IMR-90 (cell line): ENCODE measurements at regions not wholly inside any gene's neighbourhood (a gene's known extent, or its start where the extent isn't known, plus 50 kb on each side); places are given as distances from the start of the nearest gene placed in this dataset.

Experiments
- ATAC-seq: fragments of 200-7000 bp; cut with Tn5 transposase; 2 replicates; pipeline ENCODE4 v1.9.1; 2020; ENCODE audit warnings: low read depth, mild to moderate bottlenecking, moderate library complexity
- BruUV-seq: library from RNA; stranded (reverse); fragments of 400-500 nt; replicated peaks from 2 replicates; lab custom pipeline; 2021; lab: Mats Ljungman, UMichigan
- CTCF ChIA-PET: fragments of 300-600 bp; formaldehyde crosslinking; extraction: SDS; loops from one replicate; lab custom pipeline; 2021; ENCODE audit warnings: antibody characterized with exemption; lab: Yijun Ruan, JAX
- POLR2A ChIA-PET: fragments of 300-600 bp; sonication (Branson Sonifier 250); formaldehyde crosslinking; loops from one replicate; lab custom pipeline; 2022; ENCODE audit warnings: antibody characterized with exemption; ENCODE audit not compliant: unreplicated experiment; lab: Charles Lee
- DNase-seq: peaks from one replicate; pipeline ENCODE4 v3.0.0; 2013
- H2AFZ ChIP-seq: replicated peaks from 2 replicates; pipeline ENCODE3; 2013; ENCODE audit warnings: low read length, mild to moderate bottlenecking; ENCODE audit not compliant: poor library complexity
- H2AK5ac ChIP-seq: 2 replicates; pipeline ENCODE4 v1.6.1; 2013; ENCODE audit warnings: low read depth, low read length, inconsistent platforms
- H2AK9ac ChIP-seq: replicated peaks from 2 replicates; pipeline ENCODE3; 2013; ENCODE audit warnings: mild to moderate bottlenecking, low read depth, low read length, moderate library complexity; ENCODE audit not compliant: poor library complexity
- H2BK120ac ChIP-seq: 2 replicates; pipeline ENCODE4 v1.6.1; 2013; ENCODE audit warnings: low read depth, low read length, inconsistent platforms
- H2BK15ac ChIP-seq: 3 replicates; pipeline ENCODE4 v1.6.1; 2013; ENCODE audit warnings: low read depth, low read length, inconsistent platforms
- H2BK20ac ChIP-seq: 2 replicates; pipeline ENCODE4 v1.6.1; 2013; ENCODE audit warnings: low read depth, mild to moderate bottlenecking, inconsistent platforms, low read length, moderate library complexity
- H2BK5ac ChIP-seq: 2 replicates; pipeline ENCODE4 v1.6.1; 2013; ENCODE audit warnings: mild to moderate bottlenecking, low read depth, low read length, inconsistent platforms; ENCODE audit not compliant: poor library complexity, severe bottlenecking
- H3K14ac ChIP-seq: replicated peaks from 2 replicates; pipeline ENCODE4 v1.6.1; 2013; ENCODE audit warnings: low read depth, low read length, inconsistent platforms
- H3K18ac ChIP-seq: 2 replicates; pipeline ENCODE4 v1.6.1; 2013; ENCODE audit warnings: low read depth, low read length, control low read depth
- H3K23ac ChIP-seq: 2 replicates; pipeline ENCODE4 v1.6.1; 2013; ENCODE audit warnings: low read depth, low read length, inconsistent platforms
- H3K27ac ChIP-seq: 2 replicates; pipeline ENCODE4 v1.5.1; 2013; ENCODE audit warnings: mild to moderate bottlenecking, control low read depth, low read length; ENCODE audit not compliant: insufficient read depth
- H3K27me3 ChIP-seq: 2 replicates; pipeline ENCODE4 v1.6.1; 2013; ENCODE audit warnings: low read length; ENCODE audit not compliant: control insufficient read depth, insufficient read depth
- H3K36me3 ChIP-seq: 2 replicates; pipeline ENCODE4 v1.6.1; 2013; ENCODE audit warnings: low read length, mixed read lengths; ENCODE audit not compliant: control insufficient read depth, insufficient read depth
- H3K4ac ChIP-seq: 2 replicates; pipeline ENCODE4 v1.6.1; 2013; ENCODE audit warnings: low read depth, low read length, inconsistent platforms
- H3K4me1 ChIP-seq: 2 replicates; pipeline ENCODE4 v1.6.1; 2013; ENCODE audit warnings: low read length, mixed read lengths; ENCODE audit not compliant: control insufficient read depth, insufficient read depth
- H3K4me2 ChIP-seq: 2 replicates; pipeline ENCODE4 v1.6.1; 2013; ENCODE audit warnings: low read depth, mild to moderate bottlenecking, control low read depth, low read length, moderate library complexity
- H3K4me3 ChIP-seq: 2 replicates; pipeline ENCODE4 v1.5.1; 2013; ENCODE audit warnings: low read depth, mild to moderate bottlenecking, control low read depth, low read length, moderate library complexity; ENCODE audit not compliant: insufficient read depth
- H3K56ac ChIP-seq: 2 replicates; pipeline ENCODE4 v1.6.1; 2013; ENCODE audit warnings: low read length, inconsistent platforms; ENCODE audit not compliant: insufficient read depth; ENCODE audit errors: extremely low read depth
- H3K79me1 ChIP-seq, 2 experiments: 2 replicates each; pipeline ENCODE4 v1.6.1; 2013; ENCODE audit warnings: low read length in 2 of 2, inconsistent platforms in 1 of 2, low read depth in 1 of 2
- H3K9ac ChIP-seq: 2 replicates; pipeline ENCODE4 v1.6.1; 2013; ENCODE audit warnings: low read depth, low read length, control low read depth
- H3K9me1 ChIP-seq: 2 replicates; pipeline ENCODE4 v1.6.1; 2013; ENCODE audit warnings: low read length, inconsistent platforms; ENCODE audit not compliant: insufficient read depth
- H3K9me3 ChIP-seq: 2 replicates; pipeline ENCODE4 v1.6.1; 2013; ENCODE audit warnings: low read length; ENCODE audit not compliant: control insufficient read depth, insufficient read depth
- H4K20me1 ChIP-seq: 2 replicates; pipeline ENCODE4 v1.6.1; 2013; ENCODE audit warnings: low read length, inconsistent platforms; ENCODE audit not compliant: insufficient read depth
- H4K5ac ChIP-seq: 2 replicates; pipeline ENCODE4 v1.6.1; 2013; ENCODE audit warnings: mild to moderate bottlenecking, low read depth, low read length, control low read depth
- H4K8ac ChIP-seq, 2 experiments: 2 replicates each; pipeline ENCODE4 v1.6.1; 2013; ENCODE audit warnings: low read depth in 2 of 2, low read length in 2 of 2, control low read depth in 1 of 2, inconsistent platforms in 1 of 2
- H4K91ac ChIP-seq: 2 replicates; pipeline ENCODE4 v1.6.1; 2013; ENCODE audit warnings: low read depth, low read length, inconsistent platforms; ENCODE audit not compliant: insufficient read depth
- BHLHE40 ChIP-seq: fragments of 150-350 bp; IDR thresholded peaks from 2 replicates; pipeline ENCODE4 v1.6.1; 2016; ENCODE audit warnings: mild to moderate bottlenecking, low read depth, low read length
- CEBPB ChIP-seq: IDR thresholded peaks from 2 replicates; pipeline ENCODE4 v1.6.1; 2012; ENCODE audit warnings: low read depth, low read length, improper control_type of control experiment
- CHD1 ChIP-seq: IDR thresholded peaks from 2 replicates; pipeline ENCODE4 v1.6.1; 2012; ENCODE audit warnings: low read depth, low read length, improper control_type of control experiment
- FOS ChIP-seq: fragments of 150-350 bp; IDR thresholded peaks from 2 replicates; pipeline ENCODE4 v1.6.1; 2016; ENCODE audit warnings: low read depth, low read length
- MAFK ChIP-seq: IDR thresholded peaks from 2 replicates; pipeline ENCODE4 v1.6.1; 2012; ENCODE audit warnings: low read depth, low read length, improper control_type of control experiment
- MAZ ChIP-seq: IDR thresholded peaks from 2 replicates; pipeline ENCODE4 v1.6.1; 2012; ENCODE audit warnings: low read depth, mild to moderate bottlenecking, low read length, improper control_type of control experiment, moderate library complexity, borderline replicate concordance
- MXI1 ChIP-seq: IDR thresholded peaks from 2 replicates; pipeline ENCODE4 v1.6.1; 2012; ENCODE audit warnings: low read depth, mild to moderate bottlenecking, low read length, moderate library complexity, borderline replicate concordance
- NFE2L2 ChIP-seq: fragments of 150-350 bp; IDR thresholded peaks from 2 replicates; pipeline ENCODE4 v1.6.1; 2016; ENCODE audit warnings: low read depth, mild to moderate bottlenecking, low read length
- POLR2A ChIP-seq: IDR thresholded peaks from 2 replicates; pipeline ENCODE4 v1.6.1; 2012; ENCODE audit warnings: mild to moderate bottlenecking, low read depth, low read length
- RAD21 ChIP-seq: IDR thresholded peaks from 2 replicates; pipeline ENCODE4 v1.6.1; 2012; ENCODE audit warnings: low read length, improper control_type of control experiment
- RCOR1 ChIP-seq: IDR thresholded peaks from 2 replicates; pipeline ENCODE4 v1.6.1; 2012; ENCODE audit warnings: mild to moderate bottlenecking, low read length, improper control_type of control experiment; ENCODE audit not compliant: insufficient replicate concordance
- RFX5 ChIP-seq: IDR thresholded peaks from 2 replicates; pipeline ENCODE4 v1.8.0; 2012; ENCODE audit warnings: low read depth, mild to moderate bottlenecking, low read length, moderate library complexity
- SMC3 ChIP-seq: fragments of 150-350 bp; IDR thresholded peaks from 2 replicates; pipeline ENCODE4 v1.6.1; 2016; ENCODE audit warnings: low read depth, mild to moderate bottlenecking, antibody characterized with exemption, low read length, moderate library complexity
- USF2 ChIP-seq: fragments of 150-350 bp; IDR thresholded peaks from 2 replicates; pipeline ENCODE4 v1.6.1; 2017; ENCODE audit warnings: mild to moderate bottlenecking, antibody characterized with exemption, low read length, low read depth
- WGBS, 2 experiments: methylation state at CpG; one replicate each; pipeline versions ENCODE4 v1.1.5 to v1.1.7; 2013; ENCODE audit warnings: missing lambda C conversion rate in 2 of 2; ENCODE audit not compliant: insufficient read length in 1 of 2; ENCODE audit errors: extremely low coverage in 2 of 2; 5-methylcytosine and 5-hydroxymethylcytosine counted together
- dilution Hi-C: fragments of 300-500 bp; cut with HindIII; formaldehyde crosslinking; loops from one replicate; pipeline ENCODE4 v1.14.3; 2018; ENCODE audit warnings: low sequenced_read_pairs; ENCODE audit not compliant: unreplicated experiment
- in situ Hi-C: fragments of 300-500 bp; cut with MboI; formaldehyde crosslinking; loops from 3 replicates; pipeline ENCODE4 v1.14.3; 2019; ENCODE audit warnings: low sequenced_read_pairs, inconsistent platforms, mixed read lengths
- intact Hi-C: fragments of 100-400 bp; cut with micrococcal nuclease; formaldehyde crosslinking; loops from 2 replicates; pipeline ENCODE4 v1.10.0; 2022
- TF ChIP-seq, protein P1 (sequence below): conservative IDR thresholded peaks from 2 replicates; pipeline ENCODE4 v1.5.1; 2012; ENCODE audit warnings: mild to moderate bottlenecking, low read depth, low read length, improper control_type of control experiment
- TF ChIP-seq, protein P2 (sequence below): fragments of 150-350 bp; IDR thresholded peaks from 2 replicates; pipeline ENCODE4 v1.6.1; 2016; ENCODE audit warnings: low read depth, mild to moderate bottlenecking, low read length, moderate library complexity, borderline replicate concordance

GRCh38 chr16:26857371-26857770, 209.4 kb upstream of the C16orf82 start:
- Histone ChIP-seq H3K9me3 (no peaks in the 10 kb centered on the region), H4K20me1 (no peaks in the 10 kb centered on the region), H3K23ac (no peak overlapping the region), H2AFZ (no peak overlapping the region), H3K14ac (no peak overlapping the region), H4K91ac (no peak overlapping the region), H3K56ac (no peak overlapping the region), H2BK15ac (no peak overlapping the region), H3K4me3 (no peak overlapping the region), H3K27me3 (no peaks in the 10 kb centered on the region), H3K27ac (no peak overlapping the region), H2BK120ac (no peak overlapping the region), H4K5ac (no peak overlapping the region), H2AK9ac (no peak overlapping the region), H3K79me1 (no peaks in the 10 kb centered on the region), H3K4me2 (no peak overlapping the region), H3K4me1 (no peaks in the 10 kb centered on the region), H3K18ac (no peak overlapping the region), H2BK5ac (no peak overlapping the region), H3K36me3 (no peaks in the 10 kb centered on the region), H2BK20ac (no peak overlapping the region), H4K8ac (no peak overlapping the region), H3K4ac (no peak overlapping the region), H3K9ac (no peak overlapping the region), H2AK5ac (no peak overlapping the region), H3K9me1 (no peaks in the 10 kb centered on the region)
- ChIA-PET CTCF (no interaction called here), POLR2A (no interaction called here)
- TF ChIP-seq SMC3, result no peak
- no peak for TF ChIP-seq CHD1
- no peak for TF ChIP-seq RCOR1
- TF ChIP-seq FOS, result no peak
- no peak for TF ChIP-seq RFX5
- no peak for TF ChIP-seq USF2
- TF ChIP-seq BHLHE40, result no peak
- TF ChIP-seq CEBPB, result no peak
- TF ChIP-seq, protein P1, sequence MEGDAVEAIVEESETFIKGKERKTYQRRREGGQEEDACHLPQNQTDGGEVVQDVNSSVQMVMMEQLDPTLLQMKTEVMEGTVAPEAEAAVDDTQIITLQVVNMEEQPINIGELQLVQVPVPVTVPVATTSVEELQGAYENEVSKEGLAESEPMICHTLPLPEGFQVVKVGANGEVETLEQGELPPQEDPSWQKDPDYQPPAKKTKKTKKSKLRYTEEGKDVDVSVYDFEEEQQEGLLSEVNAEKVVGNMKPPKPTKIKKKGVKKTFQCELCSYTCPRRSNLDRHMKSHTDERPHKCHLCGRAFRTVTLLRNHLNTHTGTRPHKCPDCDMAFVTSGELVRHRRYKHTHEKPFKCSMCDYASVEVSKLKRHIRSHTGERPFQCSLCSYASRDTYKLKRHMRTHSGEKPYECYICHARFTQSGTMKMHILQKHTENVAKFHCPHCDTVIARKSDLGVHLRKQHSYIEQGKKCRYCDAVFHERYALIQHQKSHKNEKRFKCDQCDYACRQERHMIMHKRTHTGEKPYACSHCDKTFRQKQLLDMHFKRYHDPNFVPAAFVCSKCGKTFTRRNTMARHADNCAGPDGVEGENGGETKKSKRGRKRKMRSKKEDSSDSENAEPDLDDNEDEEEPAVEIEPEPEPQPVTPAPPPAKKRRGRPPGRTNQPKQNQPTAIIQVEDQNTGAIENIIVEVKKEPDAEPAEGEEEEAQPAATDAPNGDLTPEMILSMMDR, result no peak
- TF ChIP-seq, protein P2, sequence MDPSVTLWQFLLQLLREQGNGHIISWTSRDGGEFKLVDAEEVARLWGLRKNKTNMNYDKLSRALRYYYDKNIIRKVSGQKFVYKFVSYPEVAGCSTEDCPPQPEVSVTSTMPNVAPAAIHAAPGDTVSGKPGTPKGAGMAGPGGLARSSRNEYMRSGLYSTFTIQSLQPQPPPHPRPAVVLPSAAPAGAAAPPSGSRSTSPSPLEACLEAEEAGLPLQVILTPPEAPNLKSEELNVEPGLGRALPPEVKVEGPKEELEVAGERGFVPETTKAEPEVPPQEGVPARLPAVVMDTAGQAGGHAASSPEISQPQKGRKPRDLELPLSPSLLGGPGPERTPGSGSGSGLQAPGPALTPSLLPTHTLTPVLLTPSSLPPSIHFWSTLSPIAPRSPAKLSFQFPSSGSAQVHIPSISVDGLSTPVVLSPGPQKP, result no peak
- TF ChIP-seq MXI1, result no peak
- TF ChIP-seq RAD21, result no peak
- TF ChIP-seq MAZ, result no peak
- no peak for TF ChIP-seq POLR2A
- no peak for TF ChIP-seq MAFK
- no peak for TF ChIP-seq NFE2L2
- in situ Hi-C loops (no loop called here), dilution Hi-C loops (no loop called here), intact Hi-C loops (no loop called here)
- no peak for DNase-seq
- no CpG with 5 or more reads among the region's 4 CpGs for WGBS, 2 experiments
- BruUV-seq, result no TSS peak
- no peak for ATAC-seq
